ENCODE measurements at regions not wholly inside any gene's neighbourhood (a gene's known extent, or its start where the extent isn't known, plus 50 kb on each side); places are given as distances from the start of the nearest gene placed in this dataset.

DNA sequence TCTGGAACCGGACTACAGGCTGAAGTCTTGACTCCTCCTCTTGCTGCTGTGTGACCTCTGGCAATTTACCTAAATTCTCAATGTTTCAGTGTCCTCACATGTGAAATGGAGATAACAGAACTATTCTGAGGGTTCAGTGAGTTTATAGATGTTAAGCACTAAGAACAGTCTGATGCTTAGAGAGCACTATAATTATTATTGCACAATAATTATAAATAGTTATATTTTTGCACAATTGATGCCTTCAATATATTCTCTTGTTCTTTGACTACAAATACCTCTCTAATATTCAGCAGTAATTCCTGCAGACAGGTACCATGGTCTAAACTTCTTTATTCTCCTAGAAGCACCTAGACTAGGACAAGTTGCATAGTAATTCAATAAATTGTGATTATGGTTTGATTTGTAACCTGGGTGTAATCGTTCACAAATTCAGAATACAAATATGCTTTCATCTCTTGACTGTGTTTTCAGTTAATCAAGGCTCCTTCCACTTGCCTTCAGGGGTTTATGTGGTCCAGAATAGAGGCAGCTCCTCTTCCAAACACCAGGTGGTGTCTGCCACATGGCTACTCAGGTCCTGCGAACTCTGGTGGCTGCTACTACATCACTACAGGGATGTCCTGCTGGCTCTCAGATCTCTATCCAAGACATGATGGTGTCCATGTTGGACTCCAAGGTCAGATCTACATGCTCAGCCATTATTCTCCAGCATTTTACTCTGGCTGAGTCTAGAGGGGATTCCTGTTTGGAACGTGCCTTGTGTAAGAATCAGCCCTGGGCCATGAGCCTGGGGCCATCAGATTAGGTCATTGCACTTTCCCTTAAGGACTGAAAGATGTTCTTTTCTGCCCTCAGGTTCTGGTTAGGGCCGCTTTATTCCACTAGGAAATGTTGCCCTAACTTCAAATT, 103.4 kb downstream of the QRFPR start:
- DNase-seq (ENCODE audit: low read depth): peak; percentile 35

DNA sequence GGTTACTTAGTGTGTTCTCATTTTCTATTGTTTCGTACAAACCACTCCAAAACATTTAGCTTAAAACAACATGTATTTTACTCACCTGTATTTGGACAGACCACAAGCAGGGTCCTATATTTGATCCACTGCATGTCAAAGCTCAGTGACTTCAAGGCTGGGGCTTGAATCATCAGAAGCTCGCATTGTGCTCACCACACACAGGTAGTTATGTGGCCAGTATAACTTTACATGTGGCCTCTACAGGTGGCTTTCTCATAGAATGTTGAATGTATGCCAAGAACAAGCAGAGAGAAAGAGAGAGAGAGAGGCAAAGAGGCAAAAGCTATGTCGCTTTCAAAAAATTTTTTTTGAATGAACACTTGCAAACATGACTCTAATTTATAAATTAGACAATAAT, 107.6 kb downstream of the QRFPR start:
- DNase-seq (ENCODE audit: low read depth): no peak

DNA sequence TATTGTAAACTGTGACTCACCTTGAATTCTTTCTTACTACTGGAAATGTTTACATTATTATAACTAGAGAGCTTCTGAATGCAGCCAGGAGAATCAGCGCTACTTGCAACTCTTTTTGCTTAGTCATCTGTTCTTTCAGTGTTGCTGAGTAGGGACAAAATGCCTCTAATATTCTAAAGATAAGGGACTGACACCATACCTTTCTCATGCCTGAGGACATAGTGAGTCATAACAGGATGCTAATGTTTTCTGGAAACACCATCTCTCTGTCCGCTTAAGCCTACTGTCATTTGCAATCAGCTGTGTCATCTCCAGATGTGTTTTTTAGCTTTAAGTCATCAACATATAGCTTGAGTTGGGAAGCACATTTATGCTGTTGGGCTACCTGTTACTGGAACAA, 108.3 kb downstream of the QRFPR start:
- DNase-seq (ENCODE audit: low read depth): peak; percentile 78

DNA sequence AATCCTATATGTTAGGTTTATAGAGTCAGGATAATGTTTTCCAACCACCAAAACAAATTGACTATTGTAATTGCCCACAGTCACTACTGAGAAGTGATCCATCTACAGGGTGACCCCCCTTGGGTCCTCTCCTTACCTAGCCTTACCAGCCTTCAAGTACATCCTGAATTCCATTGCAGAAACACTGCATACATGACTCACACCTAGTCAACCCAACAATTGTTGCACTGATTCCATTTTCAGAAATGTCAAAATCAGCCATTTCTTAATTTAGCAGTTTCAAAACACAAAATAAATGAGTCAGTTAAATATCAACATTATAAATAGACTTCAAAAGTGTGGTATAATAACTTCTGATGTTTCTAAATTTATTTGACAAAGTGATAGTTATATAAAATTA, 106.3 kb upstream of the TNIP3 start:
- DNase-seq (ENCODE audit: low read depth): peak; percentile 31

DNA sequence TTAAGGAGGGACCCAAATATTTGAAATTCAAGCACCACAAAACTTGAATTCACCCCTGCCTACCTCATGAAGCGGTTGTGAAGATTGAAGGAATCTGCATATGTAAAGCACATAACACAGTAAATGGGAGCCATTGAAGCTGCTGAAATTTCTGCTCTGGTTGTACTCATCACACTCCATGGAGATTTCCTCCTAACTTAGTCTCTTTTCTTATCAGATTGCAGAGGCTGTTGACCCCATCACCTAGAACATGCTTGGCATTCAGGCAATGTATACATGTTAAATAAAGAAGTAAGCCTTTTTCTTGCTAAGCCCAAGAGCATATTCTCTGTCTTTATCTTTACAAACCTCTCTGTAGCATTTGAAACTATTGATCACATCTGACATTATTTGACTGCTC, 104.9 kb upstream of the TNIP3 start:
- DNase-seq (ENCODE audit: low read depth): no peak

DNA sequence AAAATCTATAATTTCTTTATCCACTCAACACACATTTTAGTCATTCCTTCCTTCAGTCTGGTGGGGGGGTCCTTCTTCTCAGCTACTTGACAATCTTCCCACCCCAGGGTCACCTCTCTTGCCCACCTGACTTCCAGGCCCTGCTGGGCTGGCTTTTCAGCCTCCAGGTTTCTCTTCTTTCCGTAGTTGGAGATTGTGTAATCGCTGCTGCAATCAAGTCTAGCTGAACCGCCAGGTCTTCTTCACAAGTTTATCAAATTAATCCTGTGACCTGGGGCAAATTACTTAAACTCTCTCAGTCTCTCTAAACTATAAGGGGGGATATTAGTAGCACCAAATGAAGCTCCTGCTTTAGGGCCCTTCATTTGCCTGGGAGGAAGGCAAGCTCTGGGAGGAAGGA, 102.9 kb upstream of the TNIP3 start:
- no peak for DNase-seq (ENCODE audit: low read depth)

DNA sequence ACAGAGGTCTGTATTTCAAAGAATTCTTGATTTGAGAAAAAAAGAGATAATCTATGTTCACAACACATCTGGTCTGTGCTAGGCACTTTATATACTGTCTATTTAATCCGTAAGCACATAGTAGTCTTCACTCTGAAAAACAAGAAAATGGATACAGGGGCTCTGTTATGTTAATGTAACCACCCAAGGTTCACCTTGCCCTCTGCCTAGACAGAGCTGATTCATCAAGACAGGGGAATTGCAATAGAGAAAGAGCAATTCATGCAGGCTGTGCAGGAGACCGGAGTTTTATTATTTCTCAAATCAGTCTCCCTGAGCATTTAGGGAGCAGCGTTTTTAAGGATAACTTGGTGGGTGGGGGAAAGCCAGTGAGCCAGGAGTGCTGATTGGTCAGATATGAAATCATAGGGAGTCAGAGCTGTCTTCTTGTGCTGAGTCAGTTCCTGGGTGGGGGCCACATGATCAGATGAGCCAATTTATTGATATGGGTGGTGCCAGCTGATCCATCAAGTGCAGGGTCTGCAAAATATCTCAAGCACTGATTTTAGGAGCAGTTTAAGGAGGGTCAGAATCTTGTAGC, 92.9 kb upstream of the TNIP3 start:
- no peak for DNase-seq (ENCODE audit: low read depth)

DNA sequence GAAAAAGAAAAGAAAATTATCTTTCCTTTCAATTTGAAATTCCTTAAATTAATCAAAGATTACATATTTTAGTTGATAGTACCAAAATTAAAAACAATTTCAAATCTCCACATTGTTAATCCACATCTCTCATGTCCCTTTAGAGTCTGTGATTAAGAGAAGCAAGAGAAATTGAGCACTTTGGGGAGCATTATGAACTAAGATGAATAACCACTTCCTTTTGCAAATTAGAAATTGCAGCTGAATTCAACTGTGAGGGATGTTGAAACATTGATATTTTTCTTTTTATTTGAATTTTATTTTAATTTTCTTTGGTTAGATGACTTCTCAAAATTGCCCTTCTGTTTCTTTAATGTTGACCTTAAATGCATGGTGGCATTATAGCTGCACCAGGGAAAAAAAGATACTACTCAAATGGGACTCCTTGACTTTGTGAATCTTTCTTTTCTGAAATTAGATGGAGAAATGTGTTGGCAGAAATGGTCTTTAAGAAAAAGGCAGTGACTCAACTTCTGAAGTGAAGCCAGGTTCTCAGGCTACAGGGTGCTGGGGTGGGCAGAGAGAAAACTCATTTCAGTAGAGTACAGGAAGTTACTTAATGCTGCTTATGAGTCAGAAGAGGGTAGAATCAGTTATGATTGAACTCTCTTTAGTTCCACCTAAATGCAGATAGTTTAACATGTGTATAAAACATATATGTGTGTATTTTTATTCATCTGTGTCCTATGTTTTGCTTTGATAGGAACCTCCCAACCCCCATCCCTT, 92.0 kb upstream of the TNIP3 start:
- peak; percentile 89 for DNase-seq (ENCODE audit: low read depth)

DNA sequence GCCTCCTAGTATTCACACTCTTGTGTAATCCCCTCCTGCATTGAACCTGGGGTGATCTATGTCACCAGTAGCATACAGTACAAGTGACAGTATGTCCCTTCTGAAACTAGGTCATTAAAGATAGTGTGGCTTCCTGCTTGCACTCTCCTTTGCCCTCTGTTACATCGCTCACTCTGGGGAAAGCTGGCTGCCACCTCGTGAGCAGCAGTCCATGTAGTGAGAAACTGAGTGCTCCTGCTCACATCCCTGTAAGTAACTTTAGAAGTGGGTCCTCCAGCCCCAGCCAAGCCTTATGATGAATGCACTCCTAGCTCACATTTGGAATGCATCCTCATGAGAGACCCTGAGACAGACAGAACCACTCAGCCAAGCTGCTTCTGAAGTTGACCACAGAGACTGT, 89.8 kb upstream of the TNIP3 start:
- no peak for DNase-seq (ENCODE audit: low read depth)

DNA sequence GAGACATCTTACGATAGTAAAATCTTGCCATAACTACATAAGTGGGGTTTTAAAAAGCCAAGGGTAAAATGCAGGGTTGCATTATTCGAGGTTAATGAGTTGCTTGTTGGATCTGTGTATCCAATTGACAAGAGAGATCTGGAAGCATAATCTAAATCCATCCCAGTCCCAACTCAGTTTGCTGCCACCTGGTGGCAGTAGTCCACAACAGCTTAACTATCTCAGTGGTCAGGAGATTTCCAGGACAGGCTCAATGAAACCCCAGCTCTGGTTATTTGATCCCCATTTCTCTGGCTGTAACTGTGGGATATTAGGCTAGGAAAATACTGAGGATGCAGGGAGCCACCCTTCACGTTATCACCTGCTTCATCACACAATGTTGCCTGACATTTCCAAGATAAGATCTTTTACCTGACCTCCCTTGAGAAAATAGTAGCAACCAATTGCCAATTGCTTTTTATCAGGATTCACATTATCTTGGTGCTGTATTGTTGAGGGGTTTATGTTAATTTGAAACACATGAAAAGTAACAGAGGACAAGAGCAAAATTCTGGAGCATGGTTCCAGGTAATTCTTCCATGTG, 88.2 kb upstream of the TNIP3 start:
- peak; percentile 70 for DNase-seq (ENCODE audit: low read depth)

DNA sequence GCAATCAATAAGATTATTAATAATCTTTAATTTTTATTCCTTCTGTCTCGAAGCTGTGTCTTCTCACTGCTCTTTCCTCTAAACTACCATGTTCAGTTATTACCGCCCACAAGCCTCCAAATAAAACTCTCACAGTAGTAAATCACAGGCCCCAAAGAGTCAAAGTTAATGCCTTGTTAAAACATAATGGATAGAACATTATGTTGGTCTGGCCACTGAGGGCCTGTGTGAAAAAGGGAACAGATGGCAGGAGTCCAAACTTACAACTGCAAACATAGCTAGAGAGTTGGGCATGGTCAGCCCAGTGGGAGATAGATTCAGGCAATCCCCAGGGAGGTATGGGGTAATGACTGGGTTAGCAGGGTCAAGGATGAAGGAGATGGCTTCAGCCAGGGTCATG, 84.6 kb upstream of the TNIP3 start:
- no peak for DNase-seq (ENCODE audit: low read depth)

DNA sequence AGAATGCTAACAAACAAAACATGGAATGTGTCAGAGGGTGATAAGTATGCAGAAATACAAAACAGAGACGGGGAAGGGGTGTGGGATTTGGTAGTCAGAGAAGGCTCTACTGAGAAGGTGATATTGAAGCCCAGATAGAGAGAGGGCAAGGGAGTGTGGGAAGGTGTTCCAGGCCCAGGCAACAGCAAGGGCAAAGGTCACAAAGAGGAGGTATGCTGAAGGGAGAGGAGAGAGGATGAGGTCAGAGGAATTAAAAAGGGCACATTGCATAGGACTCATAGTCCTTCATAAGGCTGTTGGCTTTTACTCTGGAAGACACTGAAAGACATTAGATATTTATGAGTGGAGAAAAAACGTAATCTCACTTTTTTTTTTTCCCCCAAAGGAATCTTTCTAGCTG, 82.6 kb upstream of the TNIP3 start:
- no peak for DNase-seq (ENCODE audit: low read depth)

DNA sequence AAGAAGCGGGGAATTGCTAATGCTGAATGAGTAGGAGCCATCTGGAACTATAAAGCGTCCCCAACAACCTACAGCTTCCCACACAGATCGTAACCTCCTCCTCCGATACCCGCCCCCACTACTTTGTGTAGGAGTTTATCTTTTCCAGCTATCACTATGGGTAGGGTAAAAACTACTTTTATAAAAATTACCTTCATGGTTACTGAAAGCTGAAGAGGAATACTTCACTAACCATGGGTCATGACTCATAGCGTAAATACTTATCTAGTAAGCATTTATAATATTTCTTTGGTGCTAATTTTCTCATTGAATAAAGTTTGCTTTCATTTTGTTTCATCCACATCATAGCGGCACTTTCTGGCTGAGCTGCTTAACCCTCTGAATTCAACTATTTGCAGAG, 79.4 kb upstream of the TNIP3 start:
- DNase-seq (ENCODE audit: low read depth): peak; percentile 15

DNA sequence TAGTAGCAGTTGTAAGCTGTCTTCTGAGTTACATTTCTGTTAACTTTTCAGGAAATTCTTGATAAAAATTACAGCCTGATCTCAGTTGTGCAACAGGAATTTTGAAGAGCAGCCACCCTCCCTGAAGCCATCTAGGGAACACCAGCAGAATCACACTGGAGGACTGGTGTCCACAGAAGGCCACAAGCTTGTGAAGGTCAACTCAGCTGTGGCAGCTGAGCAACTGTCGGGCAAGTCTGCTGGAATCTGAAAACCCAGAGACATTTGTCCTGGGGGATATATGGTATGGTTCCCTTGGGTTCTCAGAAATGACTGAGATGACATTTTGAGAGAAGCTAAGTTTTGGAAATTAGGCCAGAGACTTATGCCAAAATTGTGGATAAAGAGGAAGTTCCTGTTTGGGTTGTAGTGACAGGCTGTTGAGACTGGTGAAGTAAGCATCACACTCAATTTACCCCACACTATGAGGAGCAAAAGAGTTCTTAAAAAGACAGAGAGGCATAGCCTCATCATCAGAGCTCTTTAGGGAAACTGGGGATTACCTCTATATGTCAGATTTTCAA, 78.1 kb upstream of the TNIP3 start:
- no peak for DNase-seq (ENCODE audit: low read depth)

DNA sequence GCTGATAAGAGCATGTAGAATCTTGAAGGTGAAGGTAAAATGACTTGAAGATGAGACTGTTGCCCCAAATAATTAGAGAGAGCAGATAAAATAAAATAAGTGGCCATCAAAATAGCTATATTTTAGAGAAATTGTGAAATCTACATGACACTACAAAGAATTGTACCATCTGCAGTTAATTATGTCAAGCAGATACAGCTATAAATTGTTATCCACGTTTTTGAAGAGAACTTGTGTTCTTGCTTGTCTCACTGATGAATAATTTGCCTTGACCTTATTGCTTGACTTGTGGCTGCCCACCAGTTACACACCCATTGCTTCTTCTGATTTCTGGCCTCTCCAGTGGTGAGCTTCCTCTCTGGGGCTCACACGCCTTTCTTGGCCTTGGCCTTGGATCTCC, 75.8 kb upstream of the TNIP3 start:
- DNase-seq (ENCODE audit: low read depth): no peak

DNA sequence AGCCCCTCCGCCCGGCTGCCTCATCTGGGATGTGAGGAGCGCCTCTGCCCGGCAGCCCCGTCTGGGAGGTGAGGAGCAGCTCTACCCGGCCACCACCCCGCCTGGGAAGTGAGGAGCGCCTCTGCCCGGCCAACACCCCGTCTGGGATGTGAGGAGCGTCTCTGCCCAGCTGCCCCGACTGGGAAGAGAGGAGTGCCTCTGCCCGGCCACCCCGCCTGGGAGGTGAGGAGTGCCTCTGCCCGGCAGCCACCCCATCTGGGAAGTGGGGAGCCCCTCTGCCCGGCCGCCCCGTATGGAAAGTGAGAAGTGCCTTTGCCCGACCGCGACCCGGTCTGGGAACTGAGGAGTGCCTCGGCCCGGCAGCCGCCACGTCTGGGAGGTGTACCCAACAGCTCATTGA, 74.3 kb upstream of the TNIP3 start:
- DNase-seq (ENCODE audit: low read depth): no peak

DNA sequence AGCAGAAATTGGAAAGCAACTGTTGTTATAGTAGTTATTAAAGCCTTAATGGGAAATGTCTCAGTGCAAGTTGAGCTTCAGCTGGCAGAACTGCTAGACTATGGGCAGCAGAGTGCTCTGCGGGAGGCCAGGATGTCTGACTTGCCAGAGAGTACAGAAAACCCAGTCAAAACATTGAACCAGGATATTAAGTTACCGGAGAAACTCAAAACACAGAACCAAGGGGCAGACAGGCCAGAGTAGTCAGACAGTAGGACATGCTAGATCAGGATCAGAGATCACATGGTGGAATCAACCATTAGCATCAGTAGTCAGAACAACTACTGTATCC, 72.9 kb upstream of the TNIP3 start:
- DNase-seq (ENCODE audit: low read depth): no peak

DNA sequence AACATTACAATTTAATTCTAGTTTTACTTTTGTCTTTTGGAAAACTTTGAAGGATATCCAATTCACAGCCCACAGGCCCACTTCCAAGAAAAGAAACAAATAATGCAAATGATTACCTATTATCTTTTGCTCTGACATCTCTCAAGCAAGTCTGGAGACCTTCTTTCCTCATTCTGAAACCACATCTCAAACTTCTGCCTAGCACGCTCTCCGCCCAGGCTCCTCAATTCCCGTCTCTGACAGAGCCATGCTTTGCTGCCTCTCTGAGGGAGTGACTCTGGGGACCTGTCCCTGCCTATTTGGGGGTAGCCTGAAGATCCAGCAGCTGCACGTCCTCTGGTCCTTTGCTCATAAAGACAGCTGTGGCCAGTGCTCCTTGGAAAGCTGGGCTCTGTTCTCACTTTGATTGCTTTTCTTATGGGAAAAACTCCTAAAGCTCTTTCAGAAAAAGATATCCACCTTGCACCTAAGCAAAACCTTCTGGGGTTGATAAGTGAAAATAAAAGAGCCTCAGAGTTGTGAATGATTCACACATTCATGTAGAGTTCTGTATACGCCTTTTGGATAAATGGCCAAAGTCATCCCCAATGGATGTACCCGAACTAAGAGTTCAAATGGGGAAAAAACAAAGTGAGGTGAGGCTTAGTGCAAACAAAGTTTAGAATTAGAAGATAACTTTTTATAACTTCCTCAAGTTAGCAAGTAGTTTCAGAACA, 72.4 kb upstream of the TNIP3 start:
- no peak for DNase-seq (ENCODE audit: low read depth)

DNA sequence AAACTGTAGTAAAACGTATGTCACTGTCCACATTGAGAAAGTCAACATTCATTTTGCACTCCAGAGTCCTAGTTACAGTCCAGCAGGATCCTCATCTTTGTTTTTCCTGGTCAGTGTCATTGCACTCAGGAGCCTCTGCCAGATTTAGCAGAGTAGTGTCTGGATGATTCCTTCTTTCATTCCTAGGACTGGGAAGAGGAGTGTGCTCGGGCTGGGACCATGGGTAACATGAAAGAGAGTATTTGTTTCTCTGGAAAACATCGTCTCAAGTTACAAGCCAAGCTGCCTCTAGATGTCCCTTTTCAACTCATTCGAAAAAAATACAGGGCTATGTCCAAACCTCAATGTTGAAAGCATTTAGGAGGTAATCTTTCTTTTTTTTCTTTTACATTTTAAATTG, 69.9 kb upstream of the TNIP3 start:
- DNase-seq (ENCODE audit: low read depth): no peak

DNA sequence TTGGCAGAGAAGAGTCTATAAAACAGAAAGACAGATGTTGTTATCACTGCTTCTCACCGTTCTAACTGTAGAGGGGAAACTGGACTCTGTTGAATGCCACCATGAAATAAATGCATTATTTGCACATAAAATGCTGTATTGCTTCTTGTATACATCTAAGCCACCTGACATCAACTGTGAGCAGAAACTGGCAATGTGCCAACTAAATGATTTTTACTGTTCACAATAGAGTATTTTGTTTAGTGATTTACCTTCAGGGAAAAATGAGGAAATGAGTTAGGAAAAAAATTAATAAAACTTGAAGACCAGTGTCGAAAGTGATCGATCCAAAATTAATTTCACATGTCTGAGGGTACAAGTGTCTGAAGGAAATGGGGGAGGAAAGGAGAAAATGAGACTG, 65.9 kb upstream of the TNIP3 start:
- DNase-seq (ENCODE audit: low read depth): no peak

DNA sequence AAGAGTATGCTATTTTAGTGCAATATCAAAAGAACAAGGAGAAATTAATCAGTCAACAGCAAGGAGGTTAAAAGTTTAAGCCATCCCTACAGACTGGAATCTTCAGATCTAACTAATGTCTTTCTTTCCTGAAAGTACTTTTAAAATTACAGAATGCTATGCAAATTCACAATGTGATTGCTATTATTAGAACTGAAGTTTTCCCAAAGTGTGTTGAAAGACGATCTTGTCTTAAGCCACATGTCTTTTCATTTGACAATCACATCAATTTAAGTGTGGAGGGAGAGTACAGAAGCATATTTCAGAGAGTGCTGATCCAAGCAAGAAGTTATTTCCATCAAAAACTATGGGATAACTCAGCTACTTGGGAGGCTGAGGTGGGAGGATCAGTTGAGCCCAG, 64.7 kb upstream of the TNIP3 start:
- DNase-seq (ENCODE audit: low read depth): no peak

DNA sequence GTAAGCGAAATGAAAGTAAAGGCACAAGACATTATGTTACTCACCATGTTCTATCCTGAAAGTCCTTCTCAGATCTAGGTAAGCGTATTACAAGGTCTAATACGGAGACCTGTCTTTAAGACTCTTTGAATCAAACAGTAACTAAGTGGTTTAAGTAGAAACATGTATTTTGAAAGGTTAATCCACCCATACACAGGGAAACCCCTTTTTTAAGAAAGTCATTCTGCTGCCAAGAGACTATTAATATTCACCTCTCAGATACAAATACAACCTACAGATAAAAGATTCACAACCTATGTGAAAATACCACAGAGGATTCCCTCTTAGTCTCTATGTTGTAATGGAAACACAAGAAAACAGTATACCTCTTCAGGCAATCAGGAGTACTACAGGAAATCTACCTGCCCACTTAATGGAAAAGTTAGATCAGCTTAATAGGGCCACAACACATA, 63.2 kb upstream of the TNIP3 start:
- peak; percentile 7 for DNase-seq (ENCODE audit: low read depth)

All from ELR (cell line).